ENCODE measurements at regions not wholly inside any gene's neighbourhood (a gene's known extent, or its start where the extent isn't known, plus 50 kb on each side); places are given as distances from the start of the nearest gene placed in this dataset.

GRCh38 chr13:22703601-22704209 lies 477.1 kb upstream of the SGCG start:
- DNase-seq: no peak

GRCh38 chr13:22707946-22708345 lies 472.8 kb upstream of the SGCG start:
- DNase-seq: no peak

- DNase-seq: no peak
Observed at GRCh38 chr13:22717036-22717435, 463.7 kb upstream of the SGCG start.

- no peak for DNase-seq
Observed at GRCh38 chr13:22726726-22727125, 454.1 kb upstream of the SGCG start.

- no peak for DNase-seq
Observed at GRCh38 chr13:22735011-22735995, 445.5 kb upstream of the SGCG start.

- DNase-seq: no peak
Observed at GRCh38 chr13:22736084-22736767, 444.6 kb upstream of the SGCG start.

- no peak for DNase-seq
Observed at GRCh38 chr13:22736768-22737092, 444.0 kb upstream of the SGCG start.

GRCh38 chr13:22738357-22738756 lies 442.4 kb upstream of the SGCG start:
- no peak for DNase-seq

GRCh38 chr13:22740264-22740663 lies 440.5 kb upstream of the SGCG start:
- DNase-seq: no peak

GRCh38 chr13:22744688-22745452 lies 435.9 kb upstream of the SGCG start:
- DNase-seq: no peak

- DNase-seq: no peak
Observed at GRCh38 chr13:22748866-22749577, 431.8 kb upstream of the SGCG start.

- no peak for DNase-seq
Observed at GRCh38 chr13:22749626-22750025, 431.2 kb upstream of the SGCG start.

- no peak for DNase-seq
Observed at GRCh38 chr13:22757530-22758120, 423.2 kb upstream of the SGCG start.

GRCh38 chr13:22758245-22758644 lies 422.5 kb upstream of the SGCG start:
- no peak for DNase-seq

GRCh38 chr13:22761709-22762108 lies 419.1 kb upstream of the SGCG start:
- DNase-seq: no peak

- DNase-seq: no peak
Observed at GRCh38 chr13:22765547-22765946, 415.2 kb upstream of the SGCG start.

GRCh38 chr13:22770891-22771290 lies 409.9 kb upstream of the SGCG start:
- DNase-seq: no peak

GRCh38 chr13:22773465-22773864 lies 407.3 kb upstream of the SGCG start:
- DNase-seq: no peak

GRCh38 chr13:22776394-22777186 lies 404.2 kb upstream of the SGCG start:
- no peak for DNase-seq

GRCh38 chr13:22777207-22777606 lies 403.6 kb upstream of the SGCG start:
- no peak for DNase-seq

GRCh38 chr13:22789027-22789593 lies 391.7 kb upstream of the SGCG start:
- DNase-seq: no peak
